HG02885 (cell line): ENCODE measurements at regions not wholly inside any gene's neighbourhood (a gene's known extent, or its start where the extent isn't known, plus 50 kb on each side); places are given as distances from the start of the nearest gene placed in this dataset.
"Not testable (repeated sequence)": the region's sequence is repeated elsewhere in the genome, so short reads cannot be mapped to it uniquely, and the experiment has no call there.

Experiments used
- ATAC-seq: cut with Tn5 transposase; IDR thresholded peaks from one replicate; pipeline ENCODE4 v1.9.1; 2021; ENCODE audit warnings: mild to moderate bottlenecking; ENCODE audit not compliant: unreplicated experiment, poor library complexity

GRCh38 chr1:221877311-221877710 is 135.4 kb upstream of the DUSP10 start:
- ATAC-seq = no peak

- ATAC-seq = no peak
These were observed 133.1 kb upstream of the DUSP10 start for GRCh38 chr1:221875004-221875330.

- ATAC-seq = no peak
These were observed 132.6 kb upstream of the DUSP10 start for GRCh38 chr1:221874285-221875003.

- no peak for ATAC-seq
These were observed 131.8 kb upstream of the DUSP10 start for GRCh38 chr1:221873673-221874072.

GRCh38 chr1:221871056-221871455 is 129.2 kb upstream of the DUSP10 start:
- no peak for ATAC-seq

GRCh38 chr1:221869779-221870178 is 127.9 kb upstream of the DUSP10 start:
- ATAC-seq = no peak

GRCh38 chr1:221868593-221869303 is 126.9 kb upstream of the DUSP10 start:
- no peak for ATAC-seq

GRCh38 chr1:221867003-221867402 is 125.1 kb upstream of the DUSP10 start:
- no peak for ATAC-seq

- no peak for ATAC-seq
These were observed 123.9 kb upstream of the DUSP10 start for GRCh38 chr1:221865808-221866207.

GRCh38 chr1:221863635-221864034 is 121.7 kb upstream of the DUSP10 start:
- no peak for ATAC-seq

- no peak for ATAC-seq
These were observed 121.1 kb upstream of the DUSP10 start for GRCh38 chr1:221862971-221863370.

GRCh38 chr1:221858818-221859611 is 117.1 kb upstream of the DUSP10 start:
- ATAC-seq = no peak

- ATAC-seq = not testable (repeated sequence)
These were observed 115.2 kb upstream of the DUSP10 start for GRCh38 chr1:221857094-221857444.

- no peak for ATAC-seq
These were observed 114.6 kb upstream of the DUSP10 start for GRCh38 chr1:221856228-221857093.

- ATAC-seq = no peak
These were observed 113.3 kb upstream of the DUSP10 start for GRCh38 chr1:221855156-221855555.

- ATAC-seq = no peak
These were observed 109.4 kb upstream of the DUSP10 start for GRCh38 chr1:221851336-221851735.

- no peak for ATAC-seq
These were observed 108.7 kb upstream of the DUSP10 start for GRCh38 chr1:221850470-221851187.

GRCh38 chr1:221849897-221850296 is 108.0 kb upstream of the DUSP10 start:
- no peak for ATAC-seq

- no peak for ATAC-seq
These were observed 107.2 kb upstream of the DUSP10 start for GRCh38 chr1:221849110-221849509.

GRCh38 chr1:221847676-221848075 is 105.8 kb upstream of the DUSP10 start:
- ATAC-seq = no peak
